Caco-2 (cell line): ENCODE measurements at regions not wholly inside any gene's neighbourhood (a gene's known extent, or its start where the extent isn't known, plus 50 kb on each side); places are given as distances from the start of the nearest gene placed in this dataset.

Experiments used
- BruUV-seq: library from RNA; stranded (reverse); fragments of 400-500 nt; replicated peaks from 2 replicates; lab custom pipeline; 2021; lab: Mats Ljungman, UMichigan
- CTCF ChIA-PET: fragments of 300-600 bp; sonication (Branson Sonifier 250); formaldehyde crosslinking; loops from one replicate; lab custom pipeline; 2022; ENCODE audit warnings: antibody characterized with exemption; lab: Charles Lee
- POLR2A ChIA-PET: fragments of 300-600 bp; sonication (Branson Sonifier 250); formaldehyde crosslinking; loops from one replicate; lab custom pipeline; 2022; ENCODE audit warnings: antibody characterized with exemption; lab: Charles Lee
- DNase-seq, 2 experiments: peaks; one replicate each; pipeline versions ENCODE4 v3.0.0 to v3.0.0-alpha.2; 2020 to 2022
- H3K27me3 ChIP-seq: replicated peaks from 2 replicates; pipeline ENCODE4 v1.6.0; 2011; ENCODE audit warnings: low read length; ENCODE audit not compliant: control insufficient read depth, insufficient read depth
- H3K36me3 ChIP-seq: 2 replicates; pipeline ENCODE4 v1.5.1; 2011; ENCODE audit warnings: low read length; ENCODE audit not compliant: control insufficient read depth, insufficient read depth
- H3K4me1 ChIP-seq: fragments of 250-450 bp; sonication (Bioruptor Pico); 2 replicates; pipeline ENCODE4 v1.5.1; 2020; ENCODE audit warnings: mild to moderate bottlenecking
- H3K4me3 ChIP-seq: 2 replicates; pipeline ENCODE4 v1.5.1; 2011; ENCODE audit warnings: low read depth, mild to moderate bottlenecking, control low read depth, low read length
- H3K9me3 ChIP-seq: fragments of 250-450 bp; sonication (Bioruptor Pico); 2 replicates; pipeline ENCODE4 v1.5.1; 2020; ENCODE audit warnings: mild to moderate bottlenecking, moderate library complexity
- H3K27ac Mint-ChIP-seq: one replicate; pipeline ENCODE4 v1.8.0; 2022; ENCODE audit warnings: mixed read lengths; ENCODE audit not compliant: unreplicated experiment
- H3K27me3 Mint-ChIP-seq: one replicate; pipeline ENCODE4 v1.8.0; 2022; ENCODE audit warnings: mixed read lengths; ENCODE audit not compliant: insufficient read depth, unreplicated experiment
- H3K36me3 Mint-ChIP-seq: one replicate; pipeline ENCODE4 v1.8.0; 2022; ENCODE audit warnings: mild to moderate bottlenecking, mixed read lengths; ENCODE audit not compliant: insufficient read depth, unreplicated experiment
- H3K4me1 Mint-ChIP-seq: one replicate; pipeline ENCODE4 v1.8.0; 2022; ENCODE audit warnings: low read depth, mixed read lengths; ENCODE audit not compliant: unreplicated experiment
- H3K4me3 Mint-ChIP-seq: one replicate; pipeline ENCODE4 v1.8.0; 2022; ENCODE audit warnings: mild to moderate bottlenecking, moderate library complexity, mixed read lengths; ENCODE audit not compliant: unreplicated experiment
- H3K9me3 Mint-ChIP-seq: one replicate; pipeline ENCODE4 v1.8.0; 2022; ENCODE audit warnings: mixed read lengths; ENCODE audit not compliant: unreplicated experiment
- CTCF ChIP-seq, 2 experiments: fragments of 200-600 bp in 1 of 2; IDR thresholded peaks; 1 replicate in 1 of 2; 2 replicates in 1 of 2; pipeline versions ENCODE4 v1.5.1 to v1.8.0; 2011 to 2022; ENCODE audit warnings: antibody characterized with exemption in 1 of 2, control low read depth in 1 of 2, inconsistent platforms in 1 of 2, low read depth in 1 of 2, low read length in 1 of 2, mild to moderate bottlenecking in 1 of 2, moderate library complexity in 1 of 2; ENCODE audit not compliant: insufficient read depth in 1 of 2, severe bottlenecking in 1 of 2, unreplicated experiment in 1 of 2
- intact Hi-C: fragments of 100-400 bp; cut with micrococcal nuclease; formaldehyde crosslinking; loops from one replicate; pipeline ENCODE4 v1.10.0; 2022; ENCODE audit not compliant: unreplicated experiment

GRCh38 chr13:53161251-53161650 is 132.6 kb downstream of the OLFM4 start:
- Mint-ChIP-seq H3K27me3 (peaks cover 7% of the 10 kb centered on the region), H3K4me1 (peaks cover 7% of the 10 kb centered on the region), H3K4me3 (no peak overlapping the region), H3K36me3 (no peaks in the 10 kb centered on the region), H3K9me3 (peaks cover 16% of the 10 kb centered on the region), H3K27ac (no peak overlapping the region)
- BruUV-seq: no TSS peak
- no peak for DNase-seq
- H3K27me3 ChIP-seq: no peaks in the 10 kb centered on the region
- intact Hi-C loops: no loop called here
- ChIA-PET POLR2A (no interaction called here), CTCF (no interaction called here)
- no peaks in the 10 kb centered on the region for H3K9me3 ChIP-seq
- TF ChIP-seq CTCF (IDR thresholded peaks at IDR 0.05; ENCODE audit: insufficient read depth in 1 of 2, low read depth in 1 of 2, low read length in 1 of 2, severe bottlenecking in 1 of 2, unreplicated experiment in 1 of 2): no peak
- no peak overlapping the region for H3K4me3 ChIP-seq
- H3K4me1 ChIP-seq: no peaks in the 10 kb centered on the region
- H3K36me3 ChIP-seq: no peaks in the 10 kb centered on the region

GRCh38 chr13:53165261-53165660 is 136.6 kb downstream of the OLFM4 start:
- Histone ChIP-seq H3K27me3 (no peaks in the 10 kb centered on the region), H3K4me1 (no peaks in the 10 kb centered on the region), H3K9me3 (no peaks in the 10 kb centered on the region), H3K4me3 (no peak overlapping the region), H3K36me3 (no peaks in the 10 kb centered on the region)
- no TSS peak for BruUV-seq
- Mint-ChIP-seq H3K9me3 (no peaks in the 10 kb centered on the region), H3K4me1 (peaks cover 7% of the 10 kb centered on the region), H3K36me3 (no peaks in the 10 kb centered on the region), H3K27me3 (peaks cover 7% of the 10 kb centered on the region), H3K27ac (no peak overlapping the region), H3K4me3 (no peak overlapping the region)
- no peak for TF ChIP-seq CTCF (IDR thresholded peaks at IDR 0.05; ENCODE audit: insufficient read depth in 1 of 2, low read depth in 1 of 2, low read length in 1 of 2, severe bottlenecking in 1 of 2, unreplicated experiment in 1 of 2)
- POLR2A ChIA-PET: no interaction called here
- no peak for DNase-seq
- CTCF ChIA-PET: no interaction called here
- intact Hi-C loops: no loop called here

GRCh38 chr13:53167561-53167960 is 138.9 kb downstream of the OLFM4 start:
- Histone ChIP-seq H3K4me1 (no peaks in the 10 kb centered on the region), H3K4me3 (no peak overlapping the region), H3K36me3 (no peaks in the 10 kb centered on the region), H3K27me3 (no peaks in the 10 kb centered on the region), H3K9me3 (no peaks in the 10 kb centered on the region)
- H3K9me3 Mint-ChIP-seq: no peaks in the 10 kb centered on the region
- peaks cover 7% of the 10 kb centered on the region for H3K4me1 Mint-ChIP-seq
- H3K27me3 Mint-ChIP-seq: peaks cover 11% of the 10 kb centered on the region
- ChIA-PET CTCF (no interaction called here), POLR2A (no interaction called here)
- BruUV-seq: no TSS peak
- intact Hi-C loops: no loop called here
- no peak overlapping the region for H3K4me3 Mint-ChIP-seq
- no peak for TF ChIP-seq CTCF (IDR thresholded peaks at IDR 0.05; ENCODE audit: insufficient read depth in 1 of 2, low read depth in 1 of 2, low read length in 1 of 2, severe bottlenecking in 1 of 2, unreplicated experiment in 1 of 2)
- no peak for DNase-seq
- H3K36me3 Mint-ChIP-seq: no peaks in the 10 kb centered on the region
- no peak overlapping the region for H3K27ac Mint-ChIP-seq
